Kidney glomerular epithelial cell (primary cell): ENCODE measurements at regions not wholly inside any gene's neighbourhood (a gene's known extent, or its start where the extent isn't known, plus 50 kb on each side); places are given as distances from the start of the nearest gene placed in this dataset.
A peak's percentile ranks its signal among the peaks of the same experiment; 100 is the strongest.

Experiments used
- DNase-seq: peaks from one replicate; lab custom pipeline; 2025; lab: John Stamatoyannopoulos, UW

DNA sequence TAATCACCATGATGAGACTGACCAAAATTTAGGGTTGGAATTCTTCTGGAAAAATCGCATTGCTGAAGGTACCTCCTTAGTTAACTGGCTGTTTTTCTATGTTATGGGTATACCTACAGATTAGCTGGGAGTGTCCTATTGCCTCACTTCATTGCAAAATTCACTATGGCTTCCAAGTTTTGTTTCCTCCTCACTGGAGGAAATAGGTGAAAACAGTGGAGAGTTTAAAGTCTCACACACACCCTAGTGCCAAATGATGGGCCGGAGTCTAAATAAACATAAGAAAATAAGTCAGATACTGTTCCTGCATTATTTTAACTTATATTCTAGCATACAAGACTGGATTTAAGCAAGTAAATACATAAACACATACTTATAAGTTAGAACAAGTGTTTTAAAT lies 98.2 kb downstream of the AHR start:
- DNase-seq: no peak

DNA sequence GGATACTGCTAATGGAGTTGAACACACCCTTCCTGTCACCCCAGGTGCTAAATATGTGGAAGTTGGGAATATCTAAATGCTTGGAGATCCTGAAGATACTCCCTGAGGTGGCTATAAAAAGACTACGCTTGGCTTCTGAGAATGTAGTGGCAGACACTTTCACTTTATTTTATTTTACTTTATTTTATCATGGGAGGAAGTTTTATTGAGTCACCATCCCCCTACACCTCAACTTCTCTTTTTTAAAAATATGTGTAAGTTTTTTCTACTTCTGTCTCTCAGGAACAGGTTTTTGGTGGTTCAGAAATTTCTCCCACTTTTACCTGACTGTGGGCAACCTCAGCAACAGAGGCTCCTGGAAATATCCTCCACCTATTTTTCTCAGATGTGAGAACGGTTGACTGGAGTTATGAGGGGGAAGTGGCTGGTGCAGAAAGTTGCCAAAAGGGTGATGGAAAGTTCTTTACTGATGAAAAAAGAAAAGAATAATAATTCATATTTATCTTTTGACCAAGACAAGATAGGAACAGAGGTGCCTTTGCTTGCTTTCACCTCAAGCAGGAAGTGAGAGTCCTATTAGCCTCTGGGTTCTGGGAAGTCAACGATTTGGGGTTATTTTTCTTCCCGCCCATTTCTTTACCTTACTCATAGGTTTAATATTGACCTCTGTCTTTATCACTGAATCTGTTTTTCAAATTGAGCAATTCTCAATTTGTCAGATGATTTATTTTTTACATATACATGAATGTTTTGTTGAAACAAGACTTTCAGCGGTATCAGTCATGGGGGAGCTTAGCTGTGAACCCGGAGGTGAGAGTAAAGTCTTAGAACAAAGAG lies 103.6 kb downstream of the AHR start:
- DNase-seq: no peak

- no peak for DNase-seq
Measured at GRCh38 chr7:17402628-17403278, 104.3 kb downstream of the AHR start.

GRCh38 chr7:17404006-17404405 lies 105.6 kb downstream of the AHR start:
- DNase-seq: no peak

GRCh38 chr7:17405786-17406185 lies 107.3 kb downstream of the AHR start:
- DNase-seq: peak; percentile 84

DNA sequence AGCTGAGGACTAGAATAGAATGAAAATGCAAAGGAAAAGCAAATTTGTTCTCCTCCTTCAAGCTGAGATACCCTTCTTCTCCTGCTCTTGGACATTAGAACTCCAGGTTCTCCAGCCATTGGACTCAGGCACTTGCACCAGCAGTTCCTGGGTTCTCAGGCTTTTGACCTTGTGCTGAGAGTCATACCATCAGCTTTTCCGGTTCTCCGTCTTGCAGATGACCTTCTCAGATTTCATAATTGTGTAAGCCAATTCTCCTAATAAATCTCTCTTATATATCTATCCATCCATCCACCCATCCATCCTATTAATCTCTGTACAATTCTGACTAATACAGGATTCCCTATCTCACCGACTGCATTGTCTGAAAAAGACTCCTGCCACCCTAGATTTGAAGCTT lies 108.3 kb downstream of the AHR start:
- DNase-seq: no peak

- no peak for DNase-seq
Measured at GRCh38 chr7:17407229-17407628, 108.8 kb downstream of the AHR start.

- DNase-seq: peak; percentile 88
Measured at GRCh38 chr7:17408245-17408903, 109.9 kb downstream of the AHR start.

- DNase-seq: no peak
Measured at GRCh38 chr7:17408904-17409290, 110.4 kb downstream of the AHR start.

DNA sequence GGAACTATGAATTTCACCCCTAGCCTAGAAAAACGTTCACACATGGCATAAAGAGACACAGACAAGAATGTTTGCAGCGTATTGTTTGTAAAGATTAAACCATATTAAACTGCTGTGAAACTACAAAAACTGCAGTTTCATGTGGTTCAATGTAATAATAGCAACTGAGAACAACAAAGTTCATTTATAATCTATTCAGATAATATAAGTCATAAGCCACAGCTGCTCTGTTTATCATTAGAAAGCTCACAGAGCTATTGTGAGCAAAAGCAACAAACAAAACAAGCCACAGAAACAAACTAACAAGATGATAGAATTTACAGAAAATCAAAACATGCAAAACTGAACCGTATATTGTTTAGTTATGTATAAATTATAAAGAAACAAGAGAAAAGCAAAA lies 113.5 kb downstream of the AHR start:
- no peak for DNase-seq

DNA sequence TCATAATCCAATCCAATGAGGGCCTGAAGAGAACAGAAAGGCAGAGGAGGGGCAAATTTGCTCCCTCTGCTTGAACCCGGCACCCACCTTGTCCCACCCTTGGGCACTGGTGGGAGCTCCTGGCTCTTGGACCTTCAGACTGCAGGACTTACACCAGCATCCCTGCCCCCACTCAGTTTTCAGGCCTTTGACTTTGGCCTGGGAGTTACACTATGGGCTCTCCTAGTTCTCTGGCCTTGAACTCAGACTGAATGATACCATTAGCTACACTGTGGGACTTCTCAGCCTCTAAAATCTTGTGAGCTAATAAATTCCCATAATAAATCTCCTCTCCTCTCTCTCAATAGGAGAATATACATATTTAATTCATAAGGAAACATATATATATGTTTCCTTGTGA lies 114.4 kb downstream of the AHR start:
- DNase-seq: no peak

GRCh38 chr7:17415955-17416354 lies 117.5 kb downstream of the AHR start:
- DNase-seq: no peak

DNA sequence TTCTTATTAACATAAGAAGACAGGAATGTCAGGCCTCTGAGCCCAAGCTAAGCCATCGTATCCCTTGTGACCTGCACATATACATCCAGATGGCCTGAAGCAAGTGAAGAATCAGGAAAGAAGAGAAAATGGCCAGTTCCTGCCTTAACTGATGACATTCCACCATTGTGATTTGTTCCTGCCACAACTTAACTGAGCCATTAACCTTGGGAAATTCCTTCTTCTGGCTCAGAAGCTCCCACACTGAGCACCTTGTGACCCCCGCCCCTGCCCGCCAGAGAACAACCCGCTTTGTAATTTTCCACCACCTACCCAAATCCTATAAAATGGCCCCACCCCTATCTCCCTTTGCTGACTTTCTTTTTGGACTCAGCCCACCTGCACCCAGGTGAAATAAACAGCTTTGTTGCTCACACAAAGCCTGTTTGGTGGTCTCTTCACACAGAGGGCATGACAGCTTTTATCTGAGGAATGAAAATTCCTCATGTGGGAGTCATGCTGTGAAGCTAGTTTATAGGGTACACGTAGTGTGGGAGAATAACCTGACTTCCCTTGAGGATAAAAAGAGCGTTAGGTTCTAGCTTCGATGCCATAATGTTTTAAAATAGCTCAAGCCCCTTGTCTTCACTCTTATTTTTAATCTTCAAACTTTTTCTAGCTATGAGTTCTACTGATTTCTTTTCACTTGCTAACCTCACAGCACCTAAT lies 122.0 kb downstream of the AHR start:
- peak; percentile 58 for DNase-seq

DNA sequence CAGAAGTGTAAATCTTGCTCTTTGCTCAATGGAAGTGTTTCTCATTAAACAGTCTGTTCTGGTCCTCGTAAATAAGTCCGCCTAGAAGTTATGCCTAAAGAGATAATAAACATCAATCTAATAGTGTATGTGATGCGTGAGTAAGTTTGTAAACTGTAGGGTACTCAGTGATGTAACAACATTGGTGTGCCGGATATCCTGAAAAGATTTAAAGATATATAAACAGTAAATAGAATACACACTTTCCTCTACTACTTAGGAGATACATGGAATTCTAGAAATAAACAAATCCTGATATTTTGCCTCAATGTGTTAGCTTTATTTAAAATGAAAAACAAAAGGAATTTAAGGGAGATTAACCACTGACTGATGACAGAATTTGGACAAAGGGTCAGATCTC lies 123.5 kb downstream of the AHR start:
- DNase-seq: no peak

GRCh38 chr7:17422966-17423365 lies 124.5 kb downstream of the AHR start:
- no peak for DNase-seq

GRCh38 chr7:17427924-17428323 lies 129.5 kb downstream of the AHR start:
- DNase-seq: no peak

GRCh38 chr7:17429579-17429978 lies 131.1 kb downstream of the AHR start:
- no peak for DNase-seq

GRCh38 chr7:17432793-17433192 lies 134.3 kb downstream of the AHR start:
- no peak for DNase-seq

DNA sequence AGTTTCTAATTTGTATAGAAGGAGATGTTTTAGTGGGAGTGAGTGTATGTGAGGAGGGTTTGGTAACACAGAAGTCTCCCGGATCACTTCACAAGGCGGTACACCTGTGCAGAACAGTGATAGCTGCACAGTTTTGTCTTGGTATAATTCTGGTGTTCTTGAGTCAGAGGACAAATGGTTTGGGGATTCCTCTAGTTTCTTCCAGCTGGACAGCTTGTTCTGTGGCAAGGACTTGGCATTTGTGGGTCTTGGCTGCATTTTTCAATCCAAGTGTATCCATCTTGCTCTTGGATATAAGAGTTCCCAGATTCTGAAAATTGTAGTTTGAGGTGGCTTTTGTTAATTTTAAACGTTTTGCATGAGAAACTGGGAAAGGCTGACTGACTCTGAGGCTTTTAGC lies 135.7 kb downstream of the AHR start:
- DNase-seq: no peak

DNA sequence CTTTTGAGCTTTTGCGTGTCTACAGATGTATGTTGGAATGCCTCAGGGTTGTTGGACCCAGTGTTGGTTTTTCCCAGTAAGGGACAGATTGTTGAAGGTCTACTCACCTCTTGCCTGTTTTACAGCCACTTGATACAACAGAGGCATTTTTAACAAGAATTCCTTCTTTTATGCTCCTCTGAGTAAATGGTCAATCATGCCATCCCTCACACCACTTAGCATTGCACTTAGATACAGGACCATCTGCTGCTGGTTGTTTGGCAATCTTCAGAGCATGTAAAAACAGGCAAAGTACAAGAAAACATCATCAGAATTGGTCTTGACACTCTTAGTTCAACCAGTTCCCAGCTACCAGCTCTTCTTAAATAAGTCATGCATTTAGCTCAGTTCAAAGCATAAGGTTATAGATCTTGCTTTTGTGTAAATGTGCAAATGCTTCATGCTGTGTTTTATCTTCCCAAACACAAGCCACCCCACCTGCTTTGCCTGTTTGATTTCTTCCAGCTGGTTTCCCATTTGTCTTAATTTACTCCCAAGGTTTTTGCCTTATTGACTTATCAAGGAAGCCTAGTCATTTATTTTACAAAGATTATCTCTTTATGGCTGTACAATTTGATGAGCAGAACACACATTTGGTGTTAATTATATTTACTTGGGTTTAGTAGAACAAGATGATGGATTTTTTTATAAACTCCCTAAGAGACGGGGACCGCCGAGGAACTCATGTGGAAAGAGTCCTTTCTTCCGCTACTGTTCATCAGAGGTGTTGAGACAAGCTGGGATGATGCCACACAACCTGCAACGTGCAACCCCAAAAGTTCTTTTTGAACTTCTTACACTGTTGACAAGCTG lies 136.6 kb downstream of the AHR start:
- no peak for DNase-seq

DNA sequence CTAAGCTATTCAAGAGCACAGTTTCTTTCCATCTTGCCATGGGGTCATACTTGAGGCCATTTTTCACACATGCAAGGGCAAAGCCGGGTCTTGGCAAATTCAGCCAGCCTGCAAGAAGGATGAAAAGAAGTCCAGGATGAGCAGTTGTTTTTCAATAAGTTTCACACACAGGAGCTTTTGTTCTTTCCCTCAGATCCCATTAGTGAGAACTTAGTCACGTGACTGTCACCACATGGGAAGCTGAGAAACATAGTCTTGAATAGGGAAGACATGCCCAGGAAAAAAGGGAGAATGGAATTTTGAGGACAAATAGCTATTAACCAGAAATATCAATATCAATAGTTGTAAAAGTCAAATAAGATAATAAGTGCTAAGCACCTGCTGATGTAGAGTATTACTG lies 137.7 kb downstream of the AHR start:
- DNase-seq: no peak

GRCh38 chr7:17437586-17437985 lies 139.1 kb downstream of the AHR start:
- DNase-seq: no peak
